ENCODE measurements at regions not wholly inside any gene's neighbourhood (a gene's known extent, or its start where the extent isn't known, plus 50 kb on each side); places are given as distances from the start of the nearest gene placed in this dataset.

- Histone ChIP-seq H3K9me3 (no peaks in the 10 kb centered on the region), H3K27ac (peak overlapping the region in 3 of 4 donors; percentile 41 to 52 (median 50)), H3K27me3 (peaks cover 0 to 6% (median 0%) of the 10 kb centered on the region in 3 donors), H3K4me3 (no peak overlapping the region), H3K4me1 (no peaks in the 10 kb centered on the region), H3K36me3 (no peaks in the 10 kb centered on the region)
- TF ChIP-seq POLR2A (IDR thresholded peaks at IDR 0.05) = no peak
- TF ChIP-seq CTCF (IDR thresholded peaks at IDR 0.05 in 4 of 5, conservative IDR thresholded peaks at IDR 0.05 in 1 of 5) = no peak
- in situ Hi-C loops (cut with MboI; ENCODE audit: low sequenced_read_pairs in 4 of 4) = loop anchor here in 1 of 4 donors (25.0 kb wide), 1 partner anchor 172 kb away; no protein-coding TSS in a partner anchor
- DNase-seq (no peak), ATAC-seq (no peak)
- intact Hi-C loops (cut with DNase I; ENCODE audit: low total_unique reads) = no loop called here
Measured at GRCh38 chr12:127284021-127284420, 982.9 kb upstream of the TMEM132C start.

- no peaks in the 10 kb centered on the region for H3K36me3 ChIP-seq
- peak overlapping the region in 1 of 4 donors; percentile 50 for H3K27ac ChIP-seq
- H3K4me1 ChIP-seq = no peaks in the 10 kb centered on the region
- no peak overlapping the region for H3K4me3 ChIP-seq
- intact Hi-C loops (cut with DNase I; ENCODE audit: low total_unique reads) (no loop called here), in situ Hi-C loops (cut with MboI; ENCODE audit: low sequenced_read_pairs in 4 of 4) (loop anchor here in 1 of 4 donors (25.0 kb wide), 1 partner anchor 173 kb away; no protein-coding TSS in a partner anchor)
- H3K27me3 ChIP-seq = peaks cover 0 to 3% (median 0%) of the 10 kb centered on the region in 3 donors
- no peak for TF ChIP-seq POLR2A (IDR thresholded peaks at IDR 0.05)
- no peak for TF ChIP-seq CTCF (IDR thresholded peaks at IDR 0.05 in 4 of 5, conservative IDR thresholded peaks at IDR 0.05 in 1 of 5)
- DNase-seq (peak in 1 of 2 donors; percentile 54), ATAC-seq (peak; percentile 67 to 84)
- no peaks in the 10 kb centered on the region for H3K9me3 ChIP-seq
Measured at GRCh38 chr12:127284870-127285431, 982.0 kb upstream of the TMEM132C start.

- intact Hi-C loops (cut with DNase I; ENCODE audit: low total_unique reads) (no loop called here), in situ Hi-C loops (cut with MboI; ENCODE audit: low sequenced_read_pairs in 4 of 4) (loop anchor here in 1 of 4 donors (25.0 kb wide), 1 partner anchor 174 kb away; no protein-coding TSS in a partner anchor)
- Histone ChIP-seq H3K9me3 (no peaks in the 10 kb centered on the region), H3K4me3 (no peak overlapping the region), H3K27me3 (no peaks in the 10 kb centered on the region), H3K4me1 (no peaks in the 10 kb centered on the region), H3K36me3 (no peaks in the 10 kb centered on the region), H3K27ac (no peak overlapping the region)
- TF ChIP-seq POLR2A (IDR thresholded peaks at IDR 0.05) (no peak), CTCF (IDR thresholded peaks at IDR 0.05 in 4 of 5, conservative IDR thresholded peaks at IDR 0.05 in 1 of 5) (no peak)
- ATAC-seq (no peak), DNase-seq (no peak)
Measured at GRCh38 chr12:127286281-127286680, 980.7 kb upstream of the TMEM132C start.

GRCh38 chr12:127287256-127287655 lies 979.7 kb upstream of the TMEM132C start:
- Histone ChIP-seq H3K4me3 (no peak overlapping the region), H3K27ac (no peak overlapping the region), H3K27me3 (no peaks in the 10 kb centered on the region), H3K36me3 (no peaks in the 10 kb centered on the region), H3K4me1 (no peaks in the 10 kb centered on the region), H3K9me3 (no peaks in the 10 kb centered on the region)
- no peak for DNase-seq
- no peak for TF ChIP-seq CTCF (IDR thresholded peaks at IDR 0.05 in 4 of 5, conservative IDR thresholded peaks at IDR 0.05 in 1 of 5)
- TF ChIP-seq POLR2A (IDR thresholded peaks at IDR 0.05) = no peak
- intact Hi-C loops (cut with DNase I; ENCODE audit: low total_unique reads) (no loop called here), in situ Hi-C loops (cut with MboI; ENCODE audit: low sequenced_read_pairs in 4 of 4) (loop anchor here in 1 of 4 donors (25.0 kb wide), 1 partner anchor 175 kb away; no protein-coding TSS in a partner anchor)
- no peak for ATAC-seq

Data from gastrocnemius medialis (tissue), 4 donors.